Nephron progenitor cell (in vitro differentiated cells): ENCODE measurements at regions not wholly inside any gene's neighbourhood (a gene's known extent, or its start where the extent isn't known, plus 50 kb on each side); places are given as distances from the start of the nearest gene placed in this dataset.

ENCODE experiments used
- DNase-seq: peaks from one replicate; pipeline ENCODE4 v3.0.0; 2021
- H3K27ac Mint-ChIP-seq: 2 replicates; pipeline ENCODE4 v1.8.0; 2021; ENCODE audit warnings: mild to moderate bottlenecking, moderate library complexity, mixed read lengths
- H3K27me3 Mint-ChIP-seq: 2 replicates; pipeline ENCODE4 v1.8.0; 2021; ENCODE audit warnings: mild to moderate bottlenecking, low read depth, mixed read lengths; ENCODE audit not compliant: poor library complexity
- H3K36me3 Mint-ChIP-seq: 2 replicates; pipeline ENCODE4 v1.8.0; 2021; ENCODE audit warnings: low read depth, mixed read lengths
- H3K4me1 Mint-ChIP-seq: 2 replicates; pipeline ENCODE4 v1.8.0; 2021; ENCODE audit warnings: mixed read lengths
- H3K4me3 Mint-ChIP-seq: 2 replicates; pipeline ENCODE4 v1.8.0; 2021; ENCODE audit warnings: mild to moderate bottlenecking, moderate library complexity, mixed read lengths
- H3K9me3 Mint-ChIP-seq: 2 replicates; pipeline ENCODE4 v1.8.0; 2021; ENCODE audit warnings: mild to moderate bottlenecking, moderate library complexity, mixed read lengths
- TF ChIP-seq, protein P1 (sequence below): fragments of 200-600 bp; sonication (generic); IDR thresholded peaks from 2 replicates; pipeline ENCODE4 v1.5.0; 2021; ENCODE audit warnings: antibody characterized with exemption

DNA sequence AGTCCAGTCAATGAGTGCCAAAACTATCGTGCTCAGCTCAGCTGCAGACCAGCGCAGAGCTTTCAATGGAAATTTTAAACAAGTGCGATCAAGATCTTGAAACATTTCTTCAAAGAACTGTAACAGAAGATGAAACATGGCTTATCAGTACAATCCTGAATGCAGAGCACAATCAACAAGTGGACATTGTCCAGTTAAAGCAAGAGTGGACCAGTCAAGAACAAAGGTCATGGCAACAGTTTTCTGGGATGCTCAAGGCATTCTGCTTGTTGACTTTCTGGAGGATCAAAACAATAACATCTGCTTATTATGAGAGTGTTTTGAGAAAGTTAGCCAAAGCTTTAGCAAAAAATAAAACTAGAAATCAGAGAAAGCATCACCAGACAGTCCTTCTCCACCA, 374.2 kb downstream of the SETD4 start:
- no peak overlapping the region for H3K27ac Mint-ChIP-seq
- peaks cover 12% of the 10 kb centered on the region for H3K27me3 Mint-ChIP-seq
- no peaks in the 10 kb centered on the region for H3K4me1 Mint-ChIP-seq
- H3K9me3 Mint-ChIP-seq: no peaks in the 10 kb centered on the region
- no peak overlapping the region for H3K4me3 Mint-ChIP-seq
- H3K36me3 Mint-ChIP-seq: no peaks in the 10 kb centered on the region
- DNase-seq: no peak
- TF ChIP-seq, protein P1, sequence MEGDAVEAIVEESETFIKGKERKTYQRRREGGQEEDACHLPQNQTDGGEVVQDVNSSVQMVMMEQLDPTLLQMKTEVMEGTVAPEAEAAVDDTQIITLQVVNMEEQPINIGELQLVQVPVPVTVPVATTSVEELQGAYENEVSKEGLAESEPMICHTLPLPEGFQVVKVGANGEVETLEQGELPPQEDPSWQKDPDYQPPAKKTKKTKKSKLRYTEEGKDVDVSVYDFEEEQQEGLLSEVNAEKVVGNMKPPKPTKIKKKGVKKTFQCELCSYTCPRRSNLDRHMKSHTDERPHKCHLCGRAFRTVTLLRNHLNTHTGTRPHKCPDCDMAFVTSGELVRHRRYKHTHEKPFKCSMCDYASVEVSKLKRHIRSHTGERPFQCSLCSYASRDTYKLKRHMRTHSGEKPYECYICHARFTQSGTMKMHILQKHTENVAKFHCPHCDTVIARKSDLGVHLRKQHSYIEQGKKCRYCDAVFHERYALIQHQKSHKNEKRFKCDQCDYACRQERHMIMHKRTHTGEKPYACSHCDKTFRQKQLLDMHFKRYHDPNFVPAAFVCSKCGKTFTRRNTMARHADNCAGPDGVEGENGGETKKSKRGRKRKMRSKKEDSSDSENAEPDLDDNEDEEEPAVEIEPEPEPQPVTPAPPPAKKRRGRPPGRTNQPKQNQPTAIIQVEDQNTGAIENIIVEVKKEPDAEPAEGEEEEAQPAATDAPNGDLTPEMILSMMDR: no peak

DNA sequence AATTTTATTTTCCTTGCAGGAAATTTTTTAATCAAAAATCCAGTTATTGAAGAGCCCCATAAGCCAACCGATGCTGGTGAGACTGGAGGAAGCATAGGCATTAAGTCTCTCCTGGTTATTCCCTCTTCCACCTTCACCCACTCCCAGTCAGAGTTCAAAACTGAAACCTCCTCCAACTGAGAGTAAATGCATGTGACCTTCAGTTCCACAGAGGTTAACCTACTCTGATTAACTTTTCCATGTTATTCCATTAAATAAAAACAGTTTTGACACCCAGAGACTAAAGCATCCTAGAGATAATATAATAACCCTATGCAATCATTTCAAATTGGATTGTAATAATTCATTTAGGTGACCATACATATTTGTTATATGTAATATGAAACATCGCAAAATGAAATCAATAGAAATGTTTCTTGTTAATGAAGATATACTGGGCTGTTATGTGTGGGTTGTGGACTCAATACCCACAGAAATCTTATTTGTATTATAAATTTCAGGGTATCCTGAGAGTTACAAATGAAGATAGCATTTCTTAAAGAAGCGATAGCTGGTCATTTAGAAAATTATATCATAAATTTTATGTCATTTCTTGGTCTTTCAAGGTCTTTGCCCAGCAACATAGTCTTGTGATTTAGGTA, 376.5 kb downstream of the SETD4 start:
- TF ChIP-seq, protein P1: no peak
- no peak for DNase-seq
- H3K27ac Mint-ChIP-seq: no peak overlapping the region
- H3K9me3 Mint-ChIP-seq: no peaks in the 10 kb centered on the region
- no peaks in the 10 kb centered on the region for H3K4me1 Mint-ChIP-seq
- peaks cover 7% of the 10 kb centered on the region for H3K27me3 Mint-ChIP-seq
- H3K4me3 Mint-ChIP-seq: no peak overlapping the region
- H3K36me3 Mint-ChIP-seq: no peaks in the 10 kb centered on the region

DNA sequence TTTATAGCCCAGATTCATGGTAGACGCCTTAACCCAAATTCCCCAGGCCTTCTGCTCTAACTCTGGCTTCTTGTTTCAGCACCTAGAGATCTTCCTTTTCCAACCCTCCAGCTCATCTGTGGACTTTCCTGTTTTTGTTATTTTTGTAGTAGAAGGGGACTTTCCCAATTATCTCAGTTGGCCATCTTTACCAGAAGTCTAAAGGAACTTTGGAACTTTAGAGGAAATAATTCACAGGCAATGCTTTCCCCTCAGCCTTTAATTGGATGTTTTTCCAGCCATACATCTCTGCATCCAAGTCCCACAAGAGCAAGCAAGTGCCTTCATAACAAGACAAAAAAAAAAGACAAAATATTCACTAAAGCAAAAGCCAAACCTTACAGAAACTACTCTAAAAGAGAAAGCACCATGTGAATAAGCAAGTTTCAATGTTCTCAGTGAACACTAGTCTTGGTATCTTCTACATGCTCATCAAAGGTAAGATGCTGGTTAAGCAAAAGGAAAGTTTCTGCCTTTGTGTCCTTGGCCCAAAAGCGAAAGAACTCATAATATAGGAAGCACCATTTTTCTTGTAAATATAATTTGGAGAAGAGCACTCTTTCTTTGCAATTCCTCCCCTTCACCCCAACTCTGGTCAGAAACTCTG, 377.3 kb downstream of the SETD4 start:
- no peaks in the 10 kb centered on the region for H3K36me3 Mint-ChIP-seq
- H3K9me3 Mint-ChIP-seq: no peaks in the 10 kb centered on the region
- peaks cover 6% of the 10 kb centered on the region for H3K27me3 Mint-ChIP-seq
- no peaks in the 10 kb centered on the region for H3K4me1 Mint-ChIP-seq
- no peak overlapping the region for H3K4me3 Mint-ChIP-seq
- TF ChIP-seq, protein P1: no peak
- peak overlapping the region; percentile 1 for H3K27ac Mint-ChIP-seq
- no peak for DNase-seq

DNA sequence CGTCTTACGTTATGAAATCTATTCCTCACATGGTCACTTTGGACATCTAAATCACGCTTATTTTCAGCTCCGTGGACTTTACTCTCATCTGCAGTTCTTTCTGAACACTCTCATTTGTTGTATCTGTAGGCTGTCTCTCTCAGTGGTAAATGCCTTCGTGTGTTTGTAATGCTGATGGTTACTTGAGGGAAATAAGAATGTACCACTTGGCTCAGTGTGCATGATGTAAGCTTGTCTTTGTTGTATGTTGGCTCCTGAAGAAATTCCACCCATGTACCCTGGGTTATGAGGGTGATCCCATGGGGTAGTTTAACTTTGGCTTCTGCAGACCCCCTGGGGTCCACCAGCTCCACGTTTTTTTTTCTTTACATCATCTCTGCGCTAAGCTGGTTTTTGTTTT, 378.4 kb downstream of the SETD4 start:
- TF ChIP-seq, protein P1: no peak
- H3K36me3 Mint-ChIP-seq: no peaks in the 10 kb centered on the region
- H3K27ac Mint-ChIP-seq: no peak overlapping the region
- H3K4me1 Mint-ChIP-seq: no peaks in the 10 kb centered on the region
- H3K4me3 Mint-ChIP-seq: no peak overlapping the region
- H3K9me3 Mint-ChIP-seq: no peaks in the 10 kb centered on the region
- peaks cover 3% of the 10 kb centered on the region for H3K27me3 Mint-ChIP-seq
- DNase-seq: no peak

DNA sequence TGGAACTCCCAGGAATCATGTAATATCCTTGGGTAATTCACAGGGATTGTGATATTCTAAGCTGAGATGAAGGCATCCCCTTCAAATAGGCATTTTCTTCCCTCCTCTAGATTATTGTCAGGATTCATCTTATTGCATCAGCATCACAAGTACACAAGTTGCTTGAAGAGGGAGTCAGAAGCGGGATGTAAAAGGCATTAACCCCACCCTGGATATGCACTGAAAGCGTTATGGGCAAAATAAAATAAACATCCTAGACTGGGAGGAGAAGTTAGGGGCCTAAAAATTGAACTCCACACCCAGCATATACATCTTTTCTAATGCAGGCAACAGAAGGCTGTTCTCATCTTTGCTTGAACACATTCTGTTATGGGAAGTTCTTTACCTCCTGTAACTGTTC, 381.2 kb downstream of the SETD4 start:
- H3K9me3 Mint-ChIP-seq: no peaks in the 10 kb centered on the region
- peaks cover 5% of the 10 kb centered on the region for H3K27me3 Mint-ChIP-seq
- no peak overlapping the region for H3K4me3 Mint-ChIP-seq
- TF ChIP-seq, protein P1: no peak
- no peaks in the 10 kb centered on the region for H3K4me1 Mint-ChIP-seq
- no peaks in the 10 kb centered on the region for H3K36me3 Mint-ChIP-seq
- DNase-seq: no peak
- H3K27ac Mint-ChIP-seq: no peak overlapping the region

DNA sequence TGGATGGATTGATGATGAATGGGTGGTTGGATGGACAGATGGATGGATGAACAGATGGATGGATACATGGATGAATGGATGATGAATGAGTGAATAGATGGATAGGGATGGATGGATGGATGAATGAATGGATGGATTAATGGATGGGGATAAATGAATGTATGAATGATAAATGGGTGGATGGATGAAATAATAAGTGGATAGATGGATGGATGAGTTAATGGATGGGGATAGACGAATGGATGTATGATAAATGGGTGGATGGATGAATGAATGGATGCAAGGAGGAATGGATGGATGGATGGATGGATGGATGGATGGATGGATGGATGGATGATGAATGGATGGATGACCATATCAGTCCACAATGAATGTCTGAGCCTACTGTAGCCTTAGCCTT, 381.9 kb downstream of the SETD4 start:
- Mint-ChIP-seq H3K36me3 (no peaks in the 10 kb centered on the region), H3K4me1 (no peaks in the 10 kb centered on the region)
- TF ChIP-seq, protein P1: no peak

More for the DNA sequence above, 381.9 kb downstream of the SETD4 start:
- no peak overlapping the region for H3K27ac Mint-ChIP-seq
- H3K9me3 Mint-ChIP-seq: no peaks in the 10 kb centered on the region
- no peak for DNase-seq
- no peak overlapping the region for H3K4me3 Mint-ChIP-seq
- peaks cover 5% of the 10 kb centered on the region for H3K27me3 Mint-ChIP-seq
